ENCODE measurements at regions not wholly inside any gene's neighbourhood (a gene's known extent, or its start where the extent isn't known, plus 50 kb on each side); places are given as distances from the start of the nearest gene placed in this dataset.

DNA sequence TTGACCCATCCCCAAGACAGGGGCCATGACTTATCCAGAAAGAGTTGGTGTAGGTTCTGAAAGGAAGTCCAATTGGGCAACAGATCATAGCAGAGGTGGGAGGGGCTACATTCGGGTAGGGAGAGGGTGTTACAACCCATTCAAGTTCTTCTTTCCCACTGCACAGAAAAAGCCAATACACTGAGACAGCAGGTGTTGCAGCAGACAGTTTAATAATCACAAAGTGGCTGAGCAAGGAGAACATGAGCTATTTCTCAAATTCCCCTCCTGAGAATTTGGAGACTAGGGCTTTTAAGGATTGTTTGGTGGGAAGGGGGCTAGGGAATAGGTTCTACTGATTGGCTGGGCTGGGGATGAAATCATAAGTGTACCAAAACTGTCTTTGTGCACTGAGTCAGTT lies 328.4 kb upstream of the POU3F1 start:
- no peak for DNase-seq

DNA sequence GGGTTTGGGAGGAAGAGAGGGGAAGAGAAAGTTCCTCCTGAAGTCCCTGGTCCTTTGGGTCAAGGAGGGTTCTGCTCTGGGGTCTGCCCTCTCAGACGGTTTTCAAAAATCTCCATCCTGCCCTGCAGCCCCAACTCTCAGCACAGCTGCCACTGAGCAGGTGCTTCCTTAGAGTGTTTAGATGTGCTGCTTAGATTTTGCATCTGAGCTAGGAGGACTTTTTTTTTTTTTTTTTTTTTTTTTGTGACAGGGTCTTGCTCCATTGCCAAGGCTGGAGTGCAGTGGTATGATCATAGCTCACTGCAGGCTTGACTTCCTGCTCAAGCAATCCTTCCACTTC lies 324.9 kb upstream of the POU3F1 start:
- DNase-seq, result no peak

DNA sequence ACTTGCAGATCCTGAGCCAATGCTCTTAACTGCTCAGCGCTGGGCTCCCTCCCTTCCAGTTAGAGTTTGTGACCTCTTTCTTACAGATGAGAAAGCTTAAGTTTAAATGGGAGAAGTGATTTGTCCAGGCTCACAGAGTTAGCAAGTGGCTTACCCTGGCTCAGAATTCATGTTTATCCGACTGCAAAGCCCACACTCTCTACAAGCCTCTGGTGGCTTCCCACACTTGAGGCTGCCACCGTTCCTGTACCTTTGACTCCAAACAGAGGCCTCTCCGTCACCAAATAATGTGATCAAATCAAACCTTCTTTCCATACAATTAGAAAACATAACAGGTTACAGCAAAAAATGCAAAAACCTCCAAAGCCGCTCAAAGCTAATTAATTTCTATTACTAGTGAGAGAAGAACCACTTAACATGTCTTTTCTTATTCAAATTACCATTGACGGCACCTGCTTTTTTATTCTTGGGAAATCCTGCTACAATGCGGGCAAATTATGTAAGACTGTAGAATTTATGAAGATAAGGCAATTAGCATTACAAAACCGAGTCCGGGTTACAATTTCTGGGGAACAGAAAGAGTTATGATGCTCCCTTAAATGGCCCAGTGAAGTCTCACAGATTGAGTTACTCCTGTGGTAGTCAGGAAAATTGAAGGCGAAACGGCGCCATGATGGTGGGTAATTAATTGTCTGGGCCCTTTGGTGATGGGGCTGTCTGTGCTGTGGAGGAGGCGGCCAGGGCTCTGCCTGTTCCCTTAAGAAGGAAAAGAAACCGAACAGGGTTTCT lies 324.3 kb upstream of the POU3F1 start:
- DNase-seq, result no peak

DNA sequence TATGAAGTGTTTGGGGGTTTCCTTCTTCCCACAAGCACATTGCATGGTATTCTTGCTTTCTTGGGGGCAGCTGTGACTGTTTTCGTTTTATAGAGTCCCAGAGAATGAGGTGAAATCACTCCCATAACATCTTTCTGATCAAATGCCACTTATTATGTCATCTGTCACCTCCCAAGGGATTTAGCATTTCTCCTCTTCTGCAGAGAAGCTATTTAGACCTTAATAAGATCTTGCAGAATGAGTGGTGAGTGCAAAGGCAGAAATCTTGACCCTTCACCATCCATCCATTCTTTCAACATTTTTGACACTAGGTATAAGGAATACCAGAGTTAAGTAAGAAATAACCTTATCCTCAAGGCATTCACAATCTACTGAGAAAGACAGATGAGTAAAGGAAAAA lies 318.6 kb upstream of the POU3F1 start:
- no peak for DNase-seq

DNA sequence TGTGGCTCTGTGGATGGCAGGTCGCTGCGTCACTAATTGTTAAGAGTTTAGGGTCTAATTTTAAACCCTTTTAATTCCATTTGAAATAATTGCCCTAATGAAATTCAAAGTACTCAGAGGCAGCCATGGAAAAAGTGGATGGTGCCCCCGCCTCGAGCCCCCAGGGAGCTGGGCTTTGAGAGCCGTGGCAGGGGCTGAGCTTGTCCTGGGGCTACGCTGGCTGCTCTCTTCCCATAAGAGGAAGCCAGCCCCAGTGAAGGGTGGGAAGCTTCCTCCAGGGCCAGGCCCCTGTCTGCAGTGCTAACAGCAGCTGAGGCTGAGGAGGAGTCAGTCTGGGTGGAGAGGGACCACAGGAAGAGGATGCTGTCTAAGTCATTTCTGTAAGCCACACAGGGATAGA lies 315.0 kb upstream of the POU3F1 start:
- DNase-seq, result no peak

DNA sequence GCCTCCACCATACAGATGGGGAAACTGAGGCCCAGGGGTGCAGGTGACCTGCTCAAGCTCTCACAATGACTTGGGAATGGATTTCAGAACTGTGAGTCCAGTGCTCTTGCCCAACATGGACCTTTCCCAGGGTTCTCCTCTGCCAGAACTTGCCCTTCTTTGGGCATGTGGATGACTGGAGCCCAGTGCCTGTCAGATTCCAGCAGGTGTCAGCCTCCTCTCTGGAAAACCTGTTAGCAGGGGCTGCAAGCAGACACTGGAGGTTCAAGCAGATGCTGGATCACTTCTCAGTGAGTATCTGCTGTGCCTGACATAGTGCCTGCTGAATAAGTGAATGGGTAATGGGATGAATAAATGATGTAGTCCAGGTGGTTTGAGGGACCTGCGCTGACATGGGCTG lies 314.2 kb upstream of the POU3F1 start:
- no peak for DNase-seq

DNA sequence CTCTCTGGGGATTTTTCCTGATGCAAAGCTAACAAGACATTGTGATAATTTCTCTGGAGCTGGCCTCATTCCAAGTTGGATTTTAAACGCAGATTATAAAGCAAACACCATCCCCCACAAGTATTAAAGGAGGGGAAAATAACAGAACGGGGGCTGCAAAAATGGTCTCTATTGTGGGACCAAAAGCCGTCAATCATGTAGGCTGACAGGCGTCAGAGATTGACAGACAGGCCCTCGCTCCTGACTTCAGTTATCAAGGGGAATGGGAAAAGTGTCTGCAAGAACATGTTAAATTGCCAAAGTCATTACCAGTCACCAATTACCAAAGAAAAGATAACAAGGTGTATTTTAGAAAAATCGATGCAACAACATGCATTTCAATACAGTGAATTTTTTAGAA lies 307.4 kb upstream of the POU3F1 start:
- DNase-seq, result no peak

DNA sequence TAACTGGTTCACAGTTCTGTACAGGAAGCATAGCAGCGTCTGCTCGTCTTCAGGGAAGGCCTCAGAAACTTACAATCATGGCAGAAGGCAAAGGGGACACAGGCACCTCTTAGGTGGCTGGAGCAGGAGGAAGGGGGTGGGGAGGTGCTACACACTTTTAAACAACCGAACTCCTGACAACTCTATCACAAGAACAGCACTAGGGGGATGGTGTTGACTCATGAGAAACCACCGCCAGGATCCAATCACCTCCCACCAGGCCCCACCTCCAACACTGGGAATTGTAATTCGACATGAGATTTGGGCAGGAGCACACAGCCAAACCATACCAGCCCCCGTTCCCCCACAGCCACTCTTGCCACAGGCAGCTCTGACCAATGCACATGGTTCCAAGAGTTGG lies 306.3 kb upstream of the POU3F1 start:
- no peak for DNase-seq

DNA sequence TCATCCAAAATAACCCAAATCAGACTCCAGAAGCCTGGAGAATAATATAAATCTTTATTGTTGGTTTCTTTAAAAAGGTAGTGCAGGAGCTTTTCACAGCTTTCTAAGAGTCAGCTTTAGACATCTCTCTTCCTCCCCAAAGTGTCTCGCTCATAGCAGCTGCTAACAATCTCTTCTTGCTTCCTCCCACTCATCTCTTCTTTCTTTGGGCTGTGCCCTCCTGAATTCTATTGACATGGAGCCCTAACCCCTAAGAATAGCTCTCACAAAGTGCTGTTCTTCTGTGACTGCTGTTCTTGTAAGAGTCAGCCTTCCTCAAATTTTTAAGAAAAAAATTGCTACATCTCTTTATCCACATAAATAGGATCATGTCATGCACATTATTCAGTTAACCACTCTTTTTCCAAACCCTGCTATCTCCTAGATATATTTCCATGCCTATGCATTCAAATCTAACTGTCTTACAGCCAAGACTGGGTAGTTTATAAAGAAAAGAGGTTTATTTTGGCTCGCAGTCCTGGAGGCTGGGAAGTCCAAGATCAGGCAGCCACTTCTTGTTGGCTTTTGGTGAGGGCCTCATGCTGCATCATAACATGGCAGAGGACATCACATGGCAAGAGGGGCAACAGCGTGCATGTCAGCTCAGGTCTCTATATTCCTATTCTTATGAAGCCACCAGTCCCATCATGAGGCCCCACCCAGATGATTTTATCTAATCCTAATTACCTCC lies 301.0 kb upstream of the POU3F1 start:
- no peak for DNase-seq

DNA sequence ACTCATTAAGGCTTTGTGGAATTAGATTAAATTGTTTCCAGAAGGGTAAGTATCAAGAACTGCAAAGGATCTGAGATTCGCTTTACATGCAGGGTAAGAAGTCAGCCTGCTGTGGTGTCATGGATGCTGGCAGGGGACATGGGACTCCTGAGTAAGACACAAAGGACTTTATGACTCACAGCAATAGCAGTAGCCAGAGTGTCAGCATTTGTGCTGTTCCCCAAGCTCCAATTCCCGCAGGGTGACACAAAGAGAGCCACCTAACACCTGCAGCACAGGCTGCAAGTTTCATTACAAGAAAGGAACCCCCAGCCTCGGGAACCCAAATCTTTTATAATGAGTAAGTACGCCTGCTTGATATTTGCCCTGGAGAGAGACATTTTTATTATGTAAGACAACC lies 298.1 kb upstream of the POU3F1 start:
- no peak for DNase-seq

DNA sequence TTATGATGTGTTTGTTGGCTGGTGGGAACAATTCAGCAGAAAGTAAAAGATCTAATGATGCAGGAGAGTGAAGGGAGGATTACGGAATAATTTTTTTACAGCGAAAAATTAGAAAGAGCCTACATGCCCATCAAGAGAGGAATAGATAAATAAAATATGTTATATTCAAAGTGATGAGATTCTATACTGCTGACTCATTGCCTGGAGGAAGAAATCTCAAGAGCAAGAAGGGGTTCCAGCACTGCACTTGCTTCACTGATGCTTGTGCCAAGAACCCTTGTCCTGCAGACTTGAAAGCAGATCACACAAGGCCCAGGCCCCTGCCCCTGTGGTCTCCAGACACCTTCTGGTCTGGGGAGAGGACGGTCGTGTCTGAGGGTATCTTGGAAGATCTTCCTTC lies 295.1 kb upstream of the POU3F1 start:
- no peak for DNase-seq

DNA sequence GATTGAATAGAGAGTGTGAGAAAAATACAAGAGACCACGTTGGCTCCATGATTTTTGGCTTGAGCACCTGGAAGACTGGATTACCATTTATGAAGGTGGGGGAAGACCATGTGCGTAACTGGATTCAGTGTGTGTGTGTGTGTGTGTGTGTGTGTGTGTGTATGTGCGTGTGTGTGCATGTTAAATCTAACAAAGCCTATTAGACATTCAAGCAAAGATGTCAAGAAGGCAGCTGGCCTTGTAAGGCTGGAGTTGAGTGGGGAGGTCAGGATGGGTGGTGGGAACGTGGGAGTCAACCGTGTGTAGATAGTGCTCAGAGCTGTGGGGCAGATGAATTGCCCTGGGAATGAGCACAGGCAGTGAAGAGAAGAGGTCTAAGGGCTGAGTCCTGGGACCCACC lies 293.8 kb upstream of the POU3F1 start:
- no peak for DNase-seq

DNA sequence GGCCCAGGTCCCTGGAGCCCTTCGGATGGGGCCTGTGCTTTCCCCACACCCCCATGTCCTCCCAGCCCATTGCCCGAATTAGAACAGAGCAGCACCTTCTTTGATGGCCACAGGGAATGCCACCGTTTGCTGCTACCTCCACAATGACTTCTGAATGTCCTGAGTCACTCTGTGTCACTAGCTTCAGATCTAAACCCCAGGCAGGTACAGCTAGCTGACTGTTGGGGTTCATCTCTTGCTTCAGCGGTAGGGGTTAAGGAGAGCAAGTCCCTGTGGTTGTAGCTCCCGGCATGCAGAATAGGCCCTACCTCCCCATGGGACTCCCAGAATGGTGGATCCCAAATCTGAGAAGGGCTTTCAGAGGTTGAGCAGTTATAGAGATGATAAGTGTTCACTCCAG lies 291.1 kb upstream of the POU3F1 start:
- DNase-seq, result no peak

DNA sequence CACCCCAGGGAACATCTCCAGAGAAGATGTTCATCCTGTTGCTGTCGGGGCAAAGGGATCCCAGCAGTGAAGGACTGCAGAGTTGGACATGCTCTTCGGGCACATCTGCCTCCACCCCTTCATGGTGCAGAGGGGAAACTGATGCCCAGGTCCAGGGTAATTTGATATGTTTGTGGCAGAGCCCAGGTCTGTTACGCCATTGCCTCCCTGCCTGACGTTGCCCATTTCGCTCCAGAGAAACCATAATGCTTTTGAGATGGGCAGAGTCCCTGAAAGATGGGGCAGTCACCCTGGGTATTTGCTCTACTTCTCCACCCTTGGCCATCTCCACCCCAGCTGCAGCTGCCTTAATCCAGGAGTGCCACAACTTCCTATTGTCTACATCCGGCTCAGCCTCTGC lies 290.4 kb upstream of the POU3F1 start:
- no peak for DNase-seq

DNA sequence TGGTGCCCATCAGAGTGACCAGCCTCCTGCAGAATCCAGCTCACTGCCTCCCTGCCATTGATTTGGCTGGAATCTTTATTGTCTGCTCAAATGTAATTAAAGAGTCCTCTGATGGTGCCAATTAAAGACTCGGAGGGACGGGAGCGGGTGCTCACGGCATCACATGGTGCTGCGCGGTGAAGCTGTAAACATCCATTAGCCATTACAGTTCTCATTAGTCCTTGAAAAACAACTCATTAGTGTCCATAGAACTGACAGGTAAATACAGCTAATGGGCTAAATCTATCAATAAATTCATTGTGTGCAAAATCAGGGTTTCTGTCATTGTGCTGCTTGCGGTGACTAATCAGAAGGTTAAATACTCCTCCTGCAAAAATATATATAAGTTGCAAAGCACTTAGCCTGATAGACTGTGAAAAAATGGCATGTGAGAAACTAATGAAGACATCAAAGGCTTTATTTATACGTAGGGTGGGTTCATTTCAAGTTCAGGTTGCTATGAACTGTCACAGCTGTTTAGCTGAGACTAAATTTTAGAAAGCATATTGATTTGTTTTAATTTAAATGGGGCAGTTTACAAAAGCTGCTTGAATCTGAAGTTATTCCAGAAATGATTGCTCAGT lies 289.8 kb upstream of the POU3F1 start:
- DNase-seq, result no peak

DNA sequence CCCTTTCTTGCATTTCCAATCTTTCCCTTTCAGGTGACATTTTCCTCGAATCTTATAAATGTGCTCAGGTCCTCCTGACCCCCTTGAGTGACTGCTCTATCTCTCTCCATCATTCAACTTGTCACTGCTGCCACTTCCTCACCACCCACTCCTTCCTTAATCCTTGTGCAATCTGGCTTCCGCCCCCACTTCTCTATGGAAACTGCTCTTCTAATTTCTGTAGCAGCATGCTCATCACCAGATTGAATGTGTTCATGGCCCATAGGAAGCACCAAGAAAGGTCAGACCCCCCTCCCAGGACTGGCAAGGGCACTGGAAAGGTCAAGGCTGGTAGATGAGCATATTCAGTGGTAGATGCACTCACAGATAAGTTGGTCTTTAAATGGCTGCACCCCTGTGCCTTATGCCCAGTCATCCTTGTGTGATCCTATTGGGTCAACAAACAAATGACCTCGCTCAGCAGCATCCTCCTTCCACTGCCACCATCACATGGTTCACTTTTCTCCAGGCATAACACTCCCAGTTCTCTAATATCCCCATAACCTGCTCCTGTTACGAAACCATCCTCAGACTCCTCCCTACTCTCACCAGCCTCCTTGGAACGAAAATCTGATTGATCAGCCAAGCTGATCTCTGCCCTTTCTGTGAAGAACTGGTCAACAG lies 288.5 kb upstream of the POU3F1 start:
- no peak for DNase-seq

DNA sequence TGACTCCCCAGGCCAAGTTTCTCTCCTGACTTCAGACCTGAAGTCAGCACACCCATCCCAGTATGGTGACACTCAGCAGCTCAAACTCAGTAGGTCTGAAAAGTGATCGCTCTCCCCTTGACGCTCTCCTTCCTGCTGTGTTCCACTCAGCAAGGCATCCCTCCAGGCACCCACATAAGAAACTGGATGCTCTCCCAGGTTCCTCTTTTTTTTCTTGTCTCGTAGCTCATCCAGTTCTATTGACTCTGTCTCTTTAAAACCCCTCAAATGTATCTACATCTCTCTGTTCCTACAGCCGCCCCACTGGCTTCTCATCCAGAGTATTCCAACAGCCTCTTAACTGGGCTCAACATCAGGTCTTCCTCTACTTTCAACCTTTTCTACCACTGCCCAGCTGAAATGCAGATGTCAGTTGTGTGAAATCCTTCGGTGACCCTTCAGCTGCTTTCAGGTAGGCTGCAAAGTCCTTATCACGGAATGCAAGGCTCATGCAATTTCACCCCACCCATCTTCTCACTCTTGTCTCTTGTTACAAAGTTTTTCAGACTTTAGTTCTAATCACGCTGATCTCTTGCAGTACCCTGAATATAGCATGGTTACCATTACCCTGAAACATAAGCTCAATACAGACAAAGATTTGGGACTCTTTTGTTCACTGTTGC lies 286.2 kb upstream of the POU3F1 start:
- no peak for DNase-seq

DNA sequence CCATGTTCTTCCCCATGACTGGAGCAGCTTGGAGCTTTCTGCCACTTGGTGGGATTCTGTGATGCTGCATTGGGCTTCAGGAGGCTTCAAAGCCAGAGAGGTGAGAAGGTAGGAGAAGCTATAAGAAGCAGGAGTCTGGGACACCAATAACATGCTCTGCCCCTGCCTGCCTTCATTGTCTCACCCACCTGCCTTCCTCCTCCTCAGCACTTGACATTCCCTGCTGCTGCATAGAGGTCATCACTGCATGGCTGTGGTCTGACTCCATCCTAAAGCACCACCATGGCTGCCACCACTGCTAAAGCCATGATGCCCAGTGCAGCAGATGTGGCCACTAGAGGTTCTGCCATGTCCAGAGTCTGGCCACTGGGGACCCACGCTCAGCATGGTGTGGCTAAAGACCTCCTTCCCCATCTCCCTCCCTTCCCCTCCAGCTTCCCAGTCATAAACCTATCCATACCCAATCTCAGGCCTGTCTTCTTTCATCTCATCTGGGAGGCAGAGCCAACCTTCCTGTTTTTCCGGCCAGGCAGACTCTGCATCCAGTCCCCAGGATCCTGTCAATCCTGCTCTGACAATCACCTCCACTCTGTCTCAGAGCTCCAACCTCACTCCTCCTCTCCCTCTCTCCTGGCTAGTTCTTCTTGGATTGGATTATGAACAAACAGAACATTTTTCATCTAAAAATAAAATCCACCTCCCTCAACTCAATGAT lies 285.1 kb upstream of the POU3F1 start:
- DNase-seq, result no peak

DNA sequence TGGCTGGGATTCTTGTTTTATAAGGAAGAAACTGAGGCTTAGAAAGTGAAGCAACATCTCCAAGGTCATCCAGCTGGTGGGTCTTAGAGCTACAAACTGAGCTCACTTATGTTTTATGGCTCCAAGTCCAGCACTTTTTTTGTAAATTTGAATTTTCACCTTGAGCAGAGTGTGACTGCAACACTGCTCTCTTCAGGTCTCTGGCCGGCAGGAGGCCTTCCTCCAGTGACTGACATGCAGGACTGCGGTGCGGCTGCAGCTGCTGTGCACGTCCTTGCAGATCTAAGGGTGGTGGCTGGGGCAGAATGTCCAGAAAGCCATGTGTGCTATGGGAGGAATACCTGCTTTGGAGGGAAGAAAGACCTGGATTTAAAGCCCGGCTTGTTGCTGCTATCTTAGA lies 284.2 kb upstream of the POU3F1 start:
- DNase-seq, result no peak

DNA sequence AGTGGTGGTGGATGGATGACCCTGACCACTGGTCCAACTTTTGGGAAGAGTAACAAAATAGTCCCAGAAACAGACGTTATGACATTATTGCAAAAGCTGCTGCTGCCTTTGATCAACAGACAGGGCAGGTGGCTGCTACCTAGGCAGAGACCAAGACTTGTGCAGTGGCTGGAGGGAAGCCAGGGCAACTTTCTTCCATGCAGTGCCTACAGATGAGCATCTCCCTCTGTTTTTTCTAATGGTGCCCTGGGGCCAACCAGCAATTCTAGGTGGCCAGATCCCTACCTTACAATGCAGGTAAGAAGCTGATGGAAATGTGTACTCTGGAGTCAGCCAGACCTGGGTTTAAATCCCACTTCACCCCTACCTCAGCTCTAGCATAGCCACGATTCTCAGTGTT lies 283.1 kb upstream of the POU3F1 start:
- DNase-seq, result no peak

DNA sequence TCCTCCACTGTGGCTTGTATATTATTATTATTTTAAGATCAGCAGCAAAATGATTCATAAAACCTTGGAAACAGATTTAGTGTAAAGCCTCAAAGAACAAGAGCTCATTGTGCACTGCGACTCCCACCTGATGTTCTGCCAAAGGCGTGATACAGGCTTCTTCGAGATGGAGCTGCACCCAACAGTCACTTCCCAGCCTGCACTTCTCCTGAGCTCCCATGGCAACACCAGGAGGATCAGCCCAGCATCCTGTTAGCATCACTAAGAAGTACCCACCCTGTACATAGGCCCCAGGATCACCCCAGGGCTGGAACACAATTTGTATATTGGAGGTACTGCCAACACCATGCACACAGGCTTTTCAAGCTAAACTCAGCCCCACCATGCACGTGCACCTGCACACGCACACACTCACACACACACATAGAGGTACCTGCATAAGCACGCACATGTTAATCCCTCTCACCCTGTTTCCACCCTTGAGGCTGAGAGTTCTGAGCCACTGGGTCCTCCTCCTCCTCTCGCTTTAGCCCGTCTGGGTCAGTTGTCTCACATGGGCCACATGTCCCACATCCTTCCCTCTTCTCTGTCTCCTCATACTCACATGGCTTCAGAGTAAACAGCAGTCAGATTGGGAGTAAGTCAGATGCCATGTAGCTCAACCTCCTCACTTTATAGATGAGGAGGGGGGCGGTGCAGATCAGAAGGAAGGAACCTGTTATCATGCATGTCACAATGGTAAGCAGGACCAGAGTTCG lies 281.9 kb upstream of the POU3F1 start:
- DNase-seq, result no peak

DNA sequence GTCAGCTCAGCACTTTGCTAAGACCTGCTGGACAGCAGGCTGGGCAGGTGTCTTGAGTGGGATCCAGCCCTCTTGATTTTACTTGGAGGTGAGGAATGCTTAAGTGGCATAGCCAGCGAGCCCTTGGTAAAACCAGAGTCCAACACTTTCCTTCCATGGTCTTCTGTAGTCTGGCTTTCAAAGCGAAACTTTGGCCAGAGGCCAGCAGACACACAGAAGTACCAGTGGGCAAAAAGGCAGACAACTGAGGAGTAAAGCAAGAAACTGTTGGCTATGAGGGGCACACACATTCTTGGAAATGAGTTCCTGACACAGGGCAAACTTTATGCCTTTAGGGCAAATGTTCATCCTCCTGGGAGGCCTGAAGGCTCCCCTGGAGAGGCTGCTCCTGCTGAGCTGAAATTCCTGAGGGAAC lies 281.0 kb upstream of the POU3F1 start:
- peak; percentile 2 for DNase-seq

Data from fibroblast of upper back skin (primary cell).